ENCODE measurements at regions not wholly inside any gene's neighbourhood (a gene's known extent, or its start where the extent isn't known, plus 50 kb on each side); places are given as distances from the start of the nearest gene placed in this dataset.
"Not testable (repeated sequence)": the region's sequence is repeated elsewhere in the genome, so short reads cannot be mapped to it uniquely, and the experiment has no call there.

GRCh38 chr4:3634894-3635820 lies 102.9 kb upstream of the LRPAP1 start:
- no peak; the same call in 1 of the 2 replicates for TF ChIP-seq REST (IDR thresholded peaks at IDR 0.05)
- no peak for TF ChIP-seq KDM5A (IDR thresholded peaks at IDR 0.05)
- TF ChIP-seq MAFK (IDR thresholded peaks at IDR 0.05; ENCODE audit: partially characterized antibody): no peak
- TF ChIP-seq RFX5 (IDR thresholded peaks at IDR 0.05): no peak
- no peak for TF ChIP-seq GATA3 (IDR thresholded peaks at IDR 0.05; ENCODE audit: borderline replicate concordance)
- TF ChIP-seq ZNF302 (CRISPR knock-in tag; IDR thresholded peaks at IDR 0.05): no peak
- TF ChIP-seq HOXB13 (CRISPR knock-in tag; IDR thresholded peaks at IDR 0.05; ENCODE audit: low read depth): no peak
- no peak for TF ChIP-seq CHD4 (IDR thresholded peaks at IDR 0.05; ENCODE audit: borderline replicate concordance)
- no peak for TF ChIP-seq USF2 (IDR thresholded peaks at IDR 0.05)
- TF ChIP-seq CEBPB (IDR thresholded peaks at IDR 0.05): no peak
- TF ChIP-seq ELK1 (IDR thresholded peaks at IDR 0.05; ENCODE audit: low read depth, low read length): no peak
- no peak for TF ChIP-seq ZSCAN20 (CRISPR knock-in tag; IDR thresholded peaks at IDR 0.05)
- DNase-seq (ENCODE audit: low read depth in 1 of 2, low spot score in 1 of 2) (no peak), FAIRE-seq (no peak), ATAC-seq (no peak)
- H3K4me2 ChIP-seq: no peak overlapping the region
- POLR2A ChIA-PET: no interaction called here
- no peaks in the 10 kb centered on the region for H3K9me3 ChIP-seq
- CTCF ChIA-PET: interaction anchor here (0.7 to 1.1 kb wide), 2 partner anchors 11 to 245 kb away, joined by 3 read pairs; no protein-coding TSS in a partner anchor
- no peak overlapping the region for H3K4me3 ChIP-seq
- WGBS (ENCODE audit: missing lambda C conversion rate): 55% methylated on average over 19 of the region's 28 CpGs
- H3K27ac ChIP-seq: no peak overlapping the region
- no peaks in the 10 kb centered on the region for H3K4me1 ChIP-seq

GRCh38 chr4:3634281-3634857 lies 102.1 kb upstream of the LRPAP1 start:
- DNase-seq (ENCODE audit: low read depth in 1 of 2, low spot score in 1 of 2) (no peak), ATAC-seq (no peak), FAIRE-seq (no peak)
- 84% methylated on average over 6 of the region's 17 CpGs for WGBS (ENCODE audit: missing lambda C conversion rate)
- ChIA-PET POLR2A (no interaction called here), CTCF (interaction anchor here (0.7 kb wide), 1 partner anchor 12 kb away, joined by 3 read pairs; no protein-coding TSS in a partner anchor)
- Histone ChIP-seq H3K4me3 (no peak overlapping the region), H3K4me2 (no peak overlapping the region), H3K9me3 (no peaks in the 10 kb centered on the region), H3K27ac (no peak overlapping the region), H3K4me1 (no peaks in the 10 kb centered on the region)
- TF ChIP-seq FOSL2 (IDR thresholded peaks at IDR 0.05): no peak
- no peak for TF ChIP-seq FOSL2 (CRISPR knock-in tag; IDR thresholded peaks at IDR 0.05)
- TF ChIP-seq EP300 (IDR thresholded peaks at IDR 0.05): no peak
- no peak for TF ChIP-seq CBX8 (IDR thresholded peaks at IDR 0.05)
- TF ChIP-seq MYC (IDR thresholded peaks at IDR 0.05; ENCODE audit: borderline replicate concordance, low read length): no peak
- TF ChIP-seq EHF (CRISPR knock-in tag; IDR thresholded peaks at IDR 0.05): no peak
- TF ChIP-seq KDM1A (IDR thresholded peaks at IDR 0.05; ENCODE audit: low read depth): no peak
- no peak for TF ChIP-seq USF2 (IDR thresholded peaks at IDR 0.05)
- TF ChIP-seq CHD2 (IDR thresholded peaks at IDR 0.05; ENCODE audit: low read length, partially characterized antibody): no peak
- TF ChIP-seq CBX2 (IDR thresholded peaks at IDR 0.05; ENCODE audit: borderline replicate concordance, low read depth): no peak

- H3K4me3 ChIP-seq; DNase-seq (ENCODE audit: low read depth in 1 of 2, low spot score in 1 of 2); H3K27ac ChIP-seq; ATAC-seq; H3K4me1 ChIP-seq; CTCF ChIA-PET; H3K4me2 ChIP-seq; H3K9me3 ChIP-seq; FAIRE-seq; POLR2A ChIA-PET: not testable (repeated sequence)
- WGBS (ENCODE audit: missing lambda C conversion rate): no CpG with 5 or more reads among the region's 10 CpGs
Measured at GRCh38 chr4:3633277-3633676, 101.1 kb upstream of the LRPAP1 start.

GRCh38 chr4:3632794-3633193 lies 100.6 kb upstream of the LRPAP1 start:
- DNase-seq (ENCODE audit: low read depth in 1 of 2, low spot score in 1 of 2); H3K27ac ChIP-seq; CTCF ChIA-PET; H3K4me3 ChIP-seq; FAIRE-seq; H3K4me2 ChIP-seq; H3K4me1 ChIP-seq; ATAC-seq; H3K9me3 ChIP-seq; POLR2A ChIA-PET: not testable (repeated sequence)
- 76% methylated on average over 8 of the region's 18 CpGs for WGBS (ENCODE audit: missing lambda C conversion rate)

Measured in A549 (cell line).